ENCODE measurements at regions not wholly inside any gene's neighbourhood (a gene's known extent, or its start where the extent isn't known, plus 50 kb on each side); places are given as distances from the start of the nearest gene placed in this dataset.

DNA sequence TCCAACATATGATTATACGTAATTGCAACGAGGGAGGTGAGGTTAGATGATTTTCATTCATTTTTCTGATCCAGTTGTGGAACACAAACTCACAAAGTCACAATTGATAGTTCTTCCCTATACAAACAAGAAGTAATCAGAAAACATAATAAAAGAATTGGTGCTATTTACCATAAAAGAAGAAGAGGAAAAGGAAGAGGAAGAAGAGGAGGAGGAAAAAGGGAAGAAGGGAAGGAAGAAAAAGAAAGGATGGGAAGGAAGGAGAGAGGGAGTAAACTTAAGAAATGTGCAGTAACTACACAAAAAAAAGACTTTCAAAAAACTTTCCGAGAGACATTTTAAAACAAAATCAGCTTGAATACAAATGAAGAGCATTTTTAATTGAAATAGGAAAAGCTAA lies 65.0 kb downstream of the CCDC71L start:
- Histone ChIP-seq H3K36me3 (no peaks in the 10 kb centered on the region), H3K4me1 (no peaks in the 10 kb centered on the region), H3K9me3 (no peaks in the 10 kb centered on the region), H3K4me3 (no peak overlapping the region), H3K27me3 (no peaks in the 10 kb centered on the region), H3K27ac (no peak overlapping the region)
- intact Hi-C loops (cut with DNase I): no loop called here
- DNase-seq: no peak
- WGBS, 2 donors: 90 to 93% methylated on average over 3 of the region's 3 CpGs
- TF ChIP-seq POLR2AphosphoS5 (IDR thresholded peaks at IDR 0.05): no peak
- no peak for TF ChIP-seq POLR2A (IDR thresholded peaks at IDR 0.05)
- TF ChIP-seq EP300 (IDR thresholded peaks at IDR 0.05): no peak
- TF ChIP-seq, protein P1, sequence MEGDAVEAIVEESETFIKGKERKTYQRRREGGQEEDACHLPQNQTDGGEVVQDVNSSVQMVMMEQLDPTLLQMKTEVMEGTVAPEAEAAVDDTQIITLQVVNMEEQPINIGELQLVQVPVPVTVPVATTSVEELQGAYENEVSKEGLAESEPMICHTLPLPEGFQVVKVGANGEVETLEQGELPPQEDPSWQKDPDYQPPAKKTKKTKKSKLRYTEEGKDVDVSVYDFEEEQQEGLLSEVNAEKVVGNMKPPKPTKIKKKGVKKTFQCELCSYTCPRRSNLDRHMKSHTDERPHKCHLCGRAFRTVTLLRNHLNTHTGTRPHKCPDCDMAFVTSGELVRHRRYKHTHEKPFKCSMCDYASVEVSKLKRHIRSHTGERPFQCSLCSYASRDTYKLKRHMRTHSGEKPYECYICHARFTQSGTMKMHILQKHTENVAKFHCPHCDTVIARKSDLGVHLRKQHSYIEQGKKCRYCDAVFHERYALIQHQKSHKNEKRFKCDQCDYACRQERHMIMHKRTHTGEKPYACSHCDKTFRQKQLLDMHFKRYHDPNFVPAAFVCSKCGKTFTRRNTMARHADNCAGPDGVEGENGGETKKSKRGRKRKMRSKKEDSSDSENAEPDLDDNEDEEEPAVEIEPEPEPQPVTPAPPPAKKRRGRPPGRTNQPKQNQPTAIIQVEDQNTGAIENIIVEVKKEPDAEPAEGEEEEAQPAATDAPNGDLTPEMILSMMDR (IDR thresholded peaks at IDR 0.05): no peak

DNA sequence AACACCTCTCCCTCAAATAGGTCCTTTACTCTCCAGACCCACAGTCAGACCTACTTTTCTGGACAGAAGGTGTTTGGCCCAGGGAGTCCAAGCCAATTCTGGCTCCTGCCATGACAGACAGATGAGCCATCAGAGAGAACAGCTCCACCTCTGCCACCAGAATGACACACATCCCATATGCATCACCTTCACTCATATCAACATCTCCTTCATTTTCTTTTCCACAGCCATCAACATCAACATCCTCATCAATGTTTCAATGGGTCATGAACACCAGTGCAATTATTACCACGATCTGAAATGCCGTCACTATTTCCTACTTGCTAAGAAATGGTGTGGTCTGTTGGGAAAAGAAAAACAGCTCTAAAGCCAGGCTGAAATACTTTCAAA lies 67.9 kb downstream of the CCDC71L start:
- Histone ChIP-seq H3K27me3 (no peaks in the 10 kb centered on the region), H3K4me1 (no peaks in the 10 kb centered on the region), H3K36me3 (no peaks in the 10 kb centered on the region), H3K4me3 (no peak overlapping the region), H3K27ac (no peak overlapping the region), H3K9me3 (no peaks in the 10 kb centered on the region)
- TF ChIP-seq POLR2AphosphoS5 (IDR thresholded peaks at IDR 0.05) (no peak), EP300 (IDR thresholded peaks at IDR 0.05) (no peak)
- no peak for DNase-seq
- intact Hi-C loops (cut with DNase I): no loop called here
- WGBS, 2 donors: 95 to 98% methylated on average over 2 of the region's 2 CpGs

GRCh38 chr7:106592282-106593027 lies 68.5 kb downstream of the CCDC71L start:
- TF ChIP-seq EP300 (IDR thresholded peaks at IDR 0.05): no peak
- no peak for TF ChIP-seq POLR2A (IDR thresholded peaks at IDR 0.05)
- no peak for TF ChIP-seq POLR2AphosphoS5 (IDR thresholded peaks at IDR 0.05)
- TF ChIP-seq, protein P1 (IDR thresholded peaks at IDR 0.05): no peak
- intact Hi-C loops (cut with DNase I): no loop called here
- no peaks in the 10 kb centered on the region for H3K9me3 ChIP-seq
- no peak for DNase-seq
- no peaks in the 10 kb centered on the region for H3K4me1 ChIP-seq
- H3K27ac ChIP-seq: no peak overlapping the region
- no peak overlapping the region for H3K4me3 ChIP-seq
- no peaks in the 10 kb centered on the region for H3K36me3 ChIP-seq
- no peaks in the 10 kb centered on the region for H3K27me3 ChIP-seq
- WGBS, 2 donors: 49 to 70% methylated on average over 1 of the region's 1 CpG

GRCh38 chr7:106591146-106591545 lies 69.8 kb downstream of the CCDC71L start:
- WGBS, 2 donors: 96 to 97% methylated on average over 4 of the region's 4 CpGs
- intact Hi-C loops (cut with DNase I): no loop called here
- DNase-seq: no peak

DNA sequence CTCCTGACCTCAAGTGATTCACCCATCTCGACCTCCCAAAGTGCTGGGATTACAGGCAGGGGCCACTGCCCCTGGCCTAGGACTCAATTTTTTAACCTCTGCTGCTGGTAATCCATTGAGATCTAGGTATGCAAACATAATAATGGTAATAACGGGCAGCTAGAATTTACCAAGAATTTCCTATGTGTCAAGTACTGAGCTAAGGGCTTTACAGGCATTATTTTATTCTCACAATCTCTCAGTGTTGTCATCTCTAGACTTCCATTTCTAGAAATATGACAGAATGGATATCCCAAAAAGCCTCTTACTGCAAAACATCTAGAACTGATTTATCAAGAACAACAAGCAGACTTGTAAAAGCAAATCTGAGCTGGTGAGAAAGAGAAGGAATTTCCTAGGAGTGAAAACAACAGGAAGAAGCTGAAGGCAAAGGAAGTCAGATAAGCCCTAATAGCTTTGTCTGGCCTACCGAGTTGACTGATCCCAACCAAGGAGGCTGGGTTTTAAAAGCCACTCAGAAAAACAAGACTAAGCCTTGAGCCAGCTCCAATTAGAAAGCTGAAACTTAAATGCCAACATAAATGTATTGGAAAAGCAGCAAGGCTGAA lies 70.6 kb downstream of the CCDC71L start:
- Histone ChIP-seq H3K27me3 (no peaks in the 10 kb centered on the region), H3K4me1 (no peaks in the 10 kb centered on the region), H3K9me3 (no peaks in the 10 kb centered on the region), H3K36me3 (no peaks in the 10 kb centered on the region), H3K27ac (no peak overlapping the region), H3K4me3 (no peak overlapping the region)
- 56 to 81% methylated on average over 3 of the region's 3 CpGs for WGBS, 2 donors
- TF ChIP-seq EP300 (IDR thresholded peaks at IDR 0.05): no peak
- TF ChIP-seq POLR2A (IDR thresholded peaks at IDR 0.05): no peak
- TF ChIP-seq POLR2AphosphoS5 (IDR thresholded peaks at IDR 0.05): no peak
- TF ChIP-seq, protein P1 (IDR thresholded peaks at IDR 0.05): no peak
- intact Hi-C loops (cut with DNase I): no loop called here
- DNase-seq: no peak

More at GRCh38 chr7:106591146-106591545, 69.8 kb downstream of the CCDC71L start:
- TF ChIP-seq EP300 (IDR thresholded peaks at IDR 0.05) (no peak), POLR2A (IDR thresholded peaks at IDR 0.05) (no peak), POLR2AphosphoS5 (IDR thresholded peaks at IDR 0.05) (no peak)
- TF ChIP-seq, protein P1 (IDR thresholded peaks at IDR 0.05): no peak
- H3K4me1 ChIP-seq: no peaks in the 10 kb centered on the region
- H3K36me3 ChIP-seq: no peaks in the 10 kb centered on the region
- no peak overlapping the region for H3K4me3 ChIP-seq
- H3K27me3 ChIP-seq: no peaks in the 10 kb centered on the region
- no peak overlapping the region for H3K27ac ChIP-seq
- no peaks in the 10 kb centered on the region for H3K9me3 ChIP-seq

Measured in sigmoid colon (tissue), 6 donors.